SH-SY5Y (cell line): ENCODE measurements at regions not wholly inside any gene's neighbourhood (a gene's known extent, or its start where the extent isn't known, plus 50 kb on each side); places are given as distances from the start of the nearest gene placed in this dataset.

ENCODE experiments used
- GATA2 ChIP-seq: IDR thresholded peaks from 2 replicates; pipeline ENCODE4 v1.6.1; 2011; ENCODE audit warnings: mild to moderate bottlenecking, low read depth, low read length
- GATA3 ChIP-seq: IDR thresholded peaks from 2 replicates; pipeline ENCODE4 v1.6.1; 2011; ENCODE audit warnings: low read depth, mild to moderate bottlenecking, low read length, moderate library complexity

- TF ChIP-seq GATA3: no peak
- TF ChIP-seq GATA2: no peak
Observed at GRCh38 chr2:126817172-126817571, 81.5 kb upstream of the TEX51 start.

DNA sequence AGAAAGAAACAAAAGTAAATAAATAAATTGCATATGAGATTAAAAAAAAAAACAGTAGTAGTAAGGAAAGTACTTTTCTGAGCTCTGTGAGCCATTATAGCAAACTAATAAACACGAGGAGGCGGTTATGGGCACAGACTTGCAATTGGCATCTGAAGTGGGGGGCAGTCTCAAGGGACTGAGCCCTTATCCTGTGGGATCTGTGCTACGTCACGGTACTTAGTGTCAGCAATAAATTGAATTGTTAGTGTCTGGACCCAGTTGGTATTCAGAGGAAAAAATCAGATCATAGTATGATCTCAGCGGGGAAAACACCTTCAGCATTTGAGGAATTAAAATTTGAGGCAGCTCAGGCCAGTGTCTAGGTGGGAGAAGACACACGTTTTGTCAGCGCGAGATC is 76.6 kb upstream of the TEX51 start:
- TF ChIP-seq GATA2: peak; percentile 71
- no peak for TF ChIP-seq GATA3

- TF ChIP-seq GATA2: no peak
- no peak for TF ChIP-seq GATA3
Observed at GRCh38 chr2:126822921-126823320, 75.8 kb upstream of the TEX51 start.

GRCh38 chr2:126823951-126824350 is 74.7 kb upstream of the TEX51 start:
- no peak for TF ChIP-seq GATA2
- no peak for TF ChIP-seq GATA3

DNA sequence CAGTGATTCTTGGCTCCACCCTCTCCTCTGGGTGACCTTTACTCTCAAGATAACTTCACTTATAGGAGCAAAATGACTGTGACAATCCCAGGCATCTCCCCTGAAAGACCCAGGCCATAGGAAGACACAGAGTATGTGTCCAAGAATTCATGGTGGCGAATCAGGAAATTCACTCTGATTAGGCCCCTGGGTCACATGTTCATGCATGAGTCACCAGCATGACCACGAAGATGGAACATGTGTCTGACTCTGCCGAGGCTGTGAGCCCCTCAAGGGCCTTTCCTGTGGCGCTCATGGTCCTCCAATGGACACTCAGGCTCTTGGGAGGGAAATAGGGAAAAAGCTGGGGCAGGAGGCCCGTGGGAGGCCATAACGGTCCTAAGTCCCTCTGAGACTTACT is 74.0 kb upstream of the TEX51 start:
- TF ChIP-seq GATA3: no peak
- TF ChIP-seq GATA2: no peak

GRCh38 chr2:126825316-126825715 is 73.4 kb upstream of the TEX51 start:
- TF ChIP-seq GATA2 (no peak), GATA3 (no peak)

DNA sequence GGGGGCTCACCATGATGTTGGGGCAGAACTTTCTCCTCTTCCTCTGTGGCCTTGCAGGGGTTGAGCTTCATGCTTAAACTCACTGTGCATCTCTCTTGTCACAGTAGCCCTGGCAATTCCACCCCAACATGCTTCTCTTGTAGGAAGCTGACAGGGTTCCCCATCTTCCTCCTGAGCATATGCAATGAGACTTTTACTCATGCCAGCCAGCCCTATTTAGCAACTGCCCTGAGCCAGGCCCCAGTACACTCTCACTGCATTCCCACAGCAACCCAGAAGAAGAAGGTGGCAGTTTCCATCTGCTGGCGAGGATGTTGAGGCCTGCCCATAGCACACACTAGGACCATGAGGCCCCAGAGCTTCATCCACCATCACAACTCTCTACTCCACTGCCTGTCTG is 72.2 kb upstream of the TEX51 start:
- TF ChIP-seq GATA3 (no peak), GATA2 (no peak)

- TF ChIP-seq GATA3 (no peak), GATA2 (no peak)
Observed at GRCh38 chr2:126827371-126827770, 71.3 kb upstream of the TEX51 start.

DNA sequence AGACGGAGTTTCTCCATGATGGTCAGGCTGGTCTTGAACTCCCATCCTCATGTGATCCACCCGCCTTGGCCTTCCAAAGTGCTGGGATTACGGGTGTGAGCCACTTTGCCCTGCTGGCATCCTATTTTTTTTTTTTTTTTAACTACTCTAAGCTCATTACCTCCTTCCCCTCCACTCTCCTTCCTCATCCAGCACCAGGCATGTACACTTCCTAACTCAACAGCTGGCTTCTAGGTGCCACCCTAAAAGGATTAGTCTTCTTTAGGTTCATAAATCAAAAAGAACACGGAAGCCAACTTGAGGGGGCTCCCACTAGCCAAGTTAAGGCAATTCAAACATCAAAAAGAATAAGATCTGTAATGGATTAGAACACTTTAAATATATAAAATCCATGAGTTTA is 70.6 kb upstream of the TEX51 start:
- TF ChIP-seq GATA2 (no peak), GATA3 (no peak)

DNA sequence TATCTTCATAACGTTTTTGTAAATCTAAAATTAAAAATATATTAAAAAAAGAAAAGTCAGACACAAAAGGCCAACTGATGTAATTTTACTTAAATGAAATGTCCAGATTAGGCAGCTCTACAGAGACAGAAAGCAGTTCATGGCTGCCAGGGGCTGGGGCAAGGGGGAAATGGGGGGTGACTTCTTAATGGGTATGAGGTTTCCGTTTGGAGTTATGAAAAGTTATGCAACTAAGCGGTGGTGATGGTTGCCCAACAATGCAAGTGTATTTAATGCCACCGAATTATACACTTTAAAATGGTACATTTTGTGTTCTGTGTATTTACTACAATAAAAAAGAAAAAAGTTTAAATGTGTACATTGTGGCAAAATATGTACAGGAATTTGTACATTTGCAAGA is 70.2 kb upstream of the TEX51 start:
- TF ChIP-seq GATA3 (no peak), GATA2 (no peak)

DNA sequence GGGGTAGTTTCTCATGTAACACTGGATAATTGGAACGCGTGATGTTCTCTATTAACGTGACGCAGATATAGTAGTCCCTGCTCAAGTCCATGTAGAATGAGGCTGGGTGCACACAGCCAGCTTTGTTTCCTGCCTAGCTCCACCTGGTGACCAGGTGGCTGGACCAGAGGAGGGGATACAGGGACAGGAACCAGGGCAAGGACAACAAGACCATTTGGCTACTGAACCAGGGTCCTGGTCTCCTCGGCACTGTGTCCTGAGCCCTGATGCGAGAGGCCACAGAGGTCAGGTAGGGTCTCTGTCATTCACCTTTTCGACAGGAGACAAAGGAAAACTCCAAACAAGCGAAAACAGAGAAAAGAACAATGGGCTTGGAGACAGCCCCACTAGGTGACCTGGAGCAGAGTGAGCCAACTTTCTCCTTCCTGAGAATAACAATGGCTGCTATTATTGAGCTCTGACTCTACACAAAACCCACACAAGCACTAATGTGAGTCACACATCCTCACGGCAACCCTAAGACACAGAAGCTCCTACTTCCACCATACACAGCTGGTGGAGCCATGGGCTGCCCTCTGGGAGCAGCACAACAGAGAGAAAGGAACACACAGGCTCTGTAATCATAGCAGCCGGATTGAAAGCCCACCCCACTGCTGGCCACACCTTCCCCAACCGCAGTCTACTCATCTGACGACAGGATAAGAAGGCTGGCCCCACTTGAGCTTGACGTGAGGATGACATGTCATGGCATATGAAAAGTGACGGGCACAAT is 67.3 kb upstream of the TEX51 start:
- TF ChIP-seq GATA2 (no peak), GATA3 (no peak)

GRCh38 chr2:126832014-126832413 is 66.7 kb upstream of the TEX51 start:
- TF ChIP-seq GATA3: no peak
- no peak for TF ChIP-seq GATA2

- no peak for TF ChIP-seq GATA3
- TF ChIP-seq GATA2: no peak
Observed at GRCh38 chr2:126832757-126833156, 65.9 kb upstream of the TEX51 start.

GRCh38 chr2:126834006-126834659 is 64.6 kb upstream of the TEX51 start:
- TF ChIP-seq GATA3: no peak
- TF ChIP-seq GATA2: no peak

GRCh38 chr2:126835261-126835660 is 63.4 kb upstream of the TEX51 start:
- TF ChIP-seq GATA3 (no peak), GATA2 (no peak)

- no peak for TF ChIP-seq GATA2
- no peak for TF ChIP-seq GATA3
Observed at GRCh38 chr2:126835831-126836230, 62.9 kb upstream of the TEX51 start.
